ENCODE measurements at regions not wholly inside any gene's neighbourhood (a gene's known extent, or its start where the extent isn't known, plus 50 kb on each side); places are given as distances from the start of the nearest gene placed in this dataset.

- no peak for DNase-seq (ENCODE audit: low read depth in 2 of 2)
Measured at GRCh38 chr6:159480471-159480870, 212.6 kb downstream of the SOD2 start.

GRCh38 chr6:159479146-159479545, 213.9 kb downstream of the SOD2 start:
- DNase-seq (ENCODE audit: low read depth in 2 of 2), result no peak

- DNase-seq (ENCODE audit: low read depth in 2 of 2), result no peak
Measured at GRCh38 chr6:159473475-159474263, 219.4 kb downstream of the SOD2 start.

- DNase-seq (ENCODE audit: low read depth in 2 of 2), result no peak
Measured at GRCh38 chr6:159470397-159470796, 222.6 kb downstream of the SOD2 start.

GRCh38 chr6:159469443-159469842, 223.6 kb downstream of the SOD2 start:
- DNase-seq (ENCODE audit: low read depth in 2 of 2), result no peak

GRCh38 chr6:159468994-159469393, 224.0 kb downstream of the SOD2 start:
- no peak for DNase-seq (ENCODE audit: low read depth in 2 of 2)

GRCh38 chr6:159467473-159468041, 225.5 kb downstream of the SOD2 start:
- DNase-seq (ENCODE audit: low read depth in 2 of 2), result no peak

GRCh38 chr6:159466926-159467325, 226.1 kb downstream of the SOD2 start:
- no peak for DNase-seq (ENCODE audit: low read depth in 2 of 2)

- DNase-seq (ENCODE audit: low read depth in 2 of 2), result no peak
Measured at GRCh38 chr6:159464816-159465215, 228.2 kb downstream of the SOD2 start.

GRCh38 chr6:159463119-159463829, 229.8 kb downstream of the SOD2 start:
- DNase-seq (ENCODE audit: low read depth in 2 of 2), result no peak

- no peak for DNase-seq (ENCODE audit: low read depth in 2 of 2)
Measured at GRCh38 chr6:159462431-159462830, 230.6 kb downstream of the SOD2 start.

- DNase-seq (ENCODE audit: low read depth in 2 of 2), result no peak
Measured at GRCh38 chr6:159461998-159462397, 231.0 kb downstream of the SOD2 start.

- DNase-seq (ENCODE audit: low read depth in 2 of 2), result no peak
Measured at GRCh38 chr6:159461266-159461665, 231.8 kb downstream of the SOD2 start.

- no peak for DNase-seq (ENCODE audit: low read depth in 2 of 2)
Measured at GRCh38 chr6:159460476-159460875, 232.6 kb downstream of the SOD2 start.

- DNase-seq (ENCODE audit: low read depth in 2 of 2), result no peak
Measured at GRCh38 chr6:159456349-159456748, 236.7 kb downstream of the SOD2 start.

- no peak for DNase-seq (ENCODE audit: low read depth in 2 of 2)
Measured at GRCh38 chr6:159455700-159456274, 237.3 kb downstream of the SOD2 start.

GRCh38 chr6:159450815-159451465, 242.1 kb downstream of the SOD2 start:
- DNase-seq (ENCODE audit: low read depth in 2 of 2), result no peak

GRCh38 chr6:159446340-159446739, 246.7 kb downstream of the SOD2 start:
- DNase-seq (ENCODE audit: low read depth in 2 of 2), result no peak

GRCh38 chr6:159445351-159445750, 247.7 kb downstream of the SOD2 start:
- DNase-seq (ENCODE audit: low read depth in 2 of 2), result no peak

GRCh38 chr6:159444056-159444760, 248.8 kb downstream of the SOD2 start:
- no peak for DNase-seq (ENCODE audit: low read depth in 2 of 2)

- no peak for DNase-seq (ENCODE audit: low read depth in 2 of 2)
Measured at GRCh38 chr6:159443417-159443920, 249.6 kb downstream of the SOD2 start.
